A549 (cell line): ENCODE measurements at regions not wholly inside any gene's neighbourhood (a gene's known extent, or its start where the extent isn't known, plus 50 kb on each side); places are given as distances from the start of the nearest gene placed in this dataset.

ENCODE experiments used
- ATAC-seq, 2 experiments: fragments of 200-7000 bp in 1 of 2; fragments of >200 bp in 1 of 2; cut with Nextera tagmentation in 1 of 2; cut with Tn5 transposase in 1 of 2; 3 replicates each; pipeline versions ENCODE4 v1.8.0 to v1.9.1; 2018 to 2020; ENCODE audit warnings: mild to moderate bottlenecking in 1 of 2, moderate library complexity in 1 of 2
- CTCF ChIA-PET: fragments of 300-600 bp; sonication (Branson Sonifier 250); formaldehyde crosslinking; extraction: SDS; loops from one replicate; lab custom pipeline; 2021; ENCODE audit warnings: antibody characterized with exemption, inconsistent platforms; lab: Yijun Ruan, JAX
- POLR2A ChIA-PET: fragments of 350-600 bp; formaldehyde crosslinking; extraction: SDS; loops from one replicate; lab custom pipeline; 2021; ENCODE audit warnings: antibody characterized with exemption, inconsistent platforms; lab: Yijun Ruan, JAX
- DNase-seq, 2 experiments: peaks; one replicate each; pipeline versions ENCODE4 v3.0.0 to v3.0.0-alpha.2; 2011 to 2016; ENCODE audit warnings: low read depth in 1 of 2, low spot score in 1 of 2
- FAIRE-seq: peaks from 2 replicates; lab custom pipeline; 2011; peaks lifted over from hg19 to GRCh38; lab: Jason Lieb, UNC
- H3K27ac ChIP-seq, 2 experiments: fragments of >200 bp; sonication (Bioruptor Twin); formaldehyde crosslinking; 3 replicates each; pipeline ENCODE4 v1.5.1; 2016 to 2017
- H3K4me1 ChIP-seq: fragments of >200 bp; sonication (Bioruptor Twin); formaldehyde crosslinking; 3 replicates; pipeline ENCODE4 v1.6.1; 2016
- H3K4me2 ChIP-seq: fragments of >200 bp; sonication (Bioruptor Twin); formaldehyde crosslinking; 3 replicates; pipeline ENCODE4 v1.6.1; 2016
- H3K4me3 ChIP-seq: fragments of >200 bp; sonication (Bioruptor Twin); formaldehyde crosslinking; 3 replicates; pipeline ENCODE4 v1.5.1; 2016
- H3K9me3 ChIP-seq: fragments of >200 bp; sonication (Bioruptor Twin); formaldehyde crosslinking; 3 replicates; pipeline ENCODE4 v1.6.1; 2016
- ATOH8 ChIP-seq: fragments of 250-450 bp; sonication (Bioruptor Pico); IDR thresholded peaks from 2 replicates; pipeline ENCODE4 v1.5.0; 2020; ENCODE audit warnings: low read depth, mild to moderate bottlenecking, moderate library complexity
- BCL3 ChIP-seq: fragments of >200 bp; sonication (Bioruptor Twin); formaldehyde crosslinking; IDR thresholded peaks from 3 replicates; pipeline ENCODE4 v1.6.1; 2016
- CEBPB ChIP-seq, 2 experiments: fragments of >200 bp in 1 of 2; sonication (Bioruptor Twin) in 1 of 2; formaldehyde crosslinking in 1 of 2; IDR thresholded peaks; 2 replicates each; pipeline ENCODE4 v1.6.1; 2012 to 2016
- CTCF ChIP-seq: fragments of >200 bp; sonication (Bioruptor Twin); formaldehyde crosslinking; IDR thresholded peaks from 3 replicates; pipeline ENCODE4 v1.5.1; 2016
- EHF ChIP-seq: fragments of 250-450 bp; sonication (Bioruptor Pico); IDR thresholded peaks from 2 replicates; pipeline ENCODE4 v1.5.0; 2020; ENCODE audit warnings: mild to moderate bottlenecking
- EHMT2 ChIP-seq: fragments of 200-600 bp; sonication (generic); IDR thresholded peaks from 2 replicates; pipeline ENCODE4 v1.6.1; 2016; ENCODE audit warnings: antibody characterized with exemption, low read depth, mild to moderate bottlenecking, moderate library complexity
- ELK1 ChIP-seq: fragments of 150-350 bp; IDR thresholded peaks from 2 replicates; pipeline ENCODE4 v1.6.1; 2014; ENCODE audit warnings: low read depth, mild to moderate bottlenecking, low read length
- EP300 ChIP-seq, 2 experiments: fragments of >200 bp; sonication (Bioruptor Twin); formaldehyde crosslinking; IDR thresholded peaks; 2 replicates in 1 of 2; 3 replicates in 1 of 2; pipeline ENCODE4 v1.6.1; 2016 to 2017
- ESRRA ChIP-seq: fragments of 150-350 bp; IDR thresholded peaks from 2 replicates; pipeline ENCODE4 v1.6.1; 2014; ENCODE audit warnings: mild to moderate bottlenecking, low read length, borderline replicate concordance
- GATA3 ChIP-seq: IDR thresholded peaks from 2 replicates; pipeline ENCODE4 v1.6.1; 2012; ENCODE audit warnings: borderline replicate concordance
- HES2 ChIP-seq: fragments of >200 bp; sonication (Bioruptor Twin); formaldehyde crosslinking; IDR thresholded peaks from 2 replicates; pipeline ENCODE4 v1.6.1; 2016
- HOXB13 ChIP-seq: fragments of 250-450 bp; sonication (Bioruptor Pico); IDR thresholded peaks from 2 replicates; pipeline ENCODE4 v1.5.0; 2020; ENCODE audit warnings: low read depth, mild to moderate bottlenecking, moderate library complexity
- HOXB5 ChIP-seq: fragments of 250-450 bp; sonication (Bioruptor Pico); IDR thresholded peaks from 2 replicates; pipeline ENCODE4 v1.5.0; 2020; ENCODE audit warnings: mild to moderate bottlenecking, moderate library complexity
- KDM1A ChIP-seq: fragments of 200-600 bp; sonication (generic); IDR thresholded peaks from 2 replicates; pipeline ENCODE4 v1.6.1; 2016; ENCODE audit warnings: low read depth, mild to moderate bottlenecking
- MYC ChIP-seq: IDR thresholded peaks from 2 replicates; pipeline ENCODE4 v1.6.1; 2012; ENCODE audit warnings: mild to moderate bottlenecking, inconsistent platforms, low read length, improper control_type of control experiment, borderline replicate concordance
- NR3C1 ChIP-seq: fragments of >200 bp; sonication (Bioruptor Twin); formaldehyde crosslinking; IDR thresholded peaks from 3 replicates; pipeline ENCODE4 v1.6.1; 2017
- POLR2A ChIP-seq: IDR thresholded peaks from 2 replicates; pipeline ENCODE4 v1.6.1; 2012; ENCODE audit warnings: mild to moderate bottlenecking, low read length
- RAD21 ChIP-seq, 2 experiments: fragments of >200 bp in 1 of 2; sonication (Bioruptor Twin) in 1 of 2; formaldehyde crosslinking in 1 of 2; IDR thresholded peaks in 1 of 2; conservative IDR thresholded peaks in 1 of 2; 2 replicates in 1 of 2; 3 replicates in 1 of 2; pipeline ENCODE4 v1.6.1; 2012 to 2018; ENCODE audit warnings: inconsistent platforms in 1 of 2
- RARB ChIP-seq: fragments of 250-450 bp; sonication (Bioruptor Pico); IDR thresholded peaks from 2 replicates; pipeline ENCODE4 v1.8.0; 2021; ENCODE audit warnings: mild to moderate bottlenecking, moderate library complexity
- RCOR1 ChIP-seq: fragments of 150-350 bp; IDR thresholded peaks from 2 replicates; pipeline ENCODE4 v1.6.1; 2014; ENCODE audit warnings: antibody characterized with exemption, low read length, low read depth
- REST ChIP-seq: fragments of 200-600 bp; sonication (generic); IDR thresholded peaks from 2 replicates; pipeline ENCODE4 v1.6.1; 2016; ENCODE audit warnings: antibody characterized with exemption, mild to moderate bottlenecking, moderate library complexity
- TFCP2L1 ChIP-seq: fragments of 250-450 bp; sonication (Bioruptor Pico); IDR thresholded peaks from 2 replicates; pipeline ENCODE4 v1.5.0; 2021; ENCODE audit warnings: mild to moderate bottlenecking
- TP53 ChIP-seq: fragments of 250-450 bp; sonication (Bioruptor Pico); IDR thresholded peaks from 2 replicates; pipeline ENCODE4 v1.5.0; 2021; ENCODE audit warnings: mild to moderate bottlenecking, moderate library complexity
- ZSCAN20 ChIP-seq: fragments of 250-450 bp; sonication (Bioruptor Pico); IDR thresholded peaks from 2 replicates; pipeline ENCODE4 v1.8.0; 2022; ENCODE audit warnings: mild to moderate bottlenecking, moderate library complexity
- WGBS: methylation state at CpG from one replicate; pipeline ENCODE4 v1.1.6; 2017; ENCODE audit errors: missing lambda C conversion rate; 5-methylcytosine and 5-hydroxymethylcytosine counted together

GRCh38 chr12:90199006-90199405 is 490.4 kb upstream of the ATP2B1 start:
- DNase-seq = no peak
- ChIA-PET POLR2A (no interaction called here), CTCF (no interaction called here)
- no peak overlapping the region for H3K4me3 ChIP-seq
- no peak overlapping the region for H3K4me2 ChIP-seq
- H3K27ac ChIP-seq = no peak overlapping the region
- TF ChIP-seq EP300 (IDR thresholded peaks at IDR 0.05) = no peak
- no peak for TF ChIP-seq TFCP2L1 (CRISPR knock-in tag)
- TF ChIP-seq ESRRA = no peak
- TF ChIP-seq RAD21 (conservative IDR thresholded peaks at IDR 0.05 in 1 of 2, IDR thresholded peaks at IDR 0.05 in 1 of 2) = no peak
- TF ChIP-seq ELK1 = no peak
- no peak for TF ChIP-seq POLR2A
- TF ChIP-seq RARB (CRISPR knock-in tag) = no peak
- no peak for TF ChIP-seq HES2
- TF ChIP-seq CTCF = no peak
- TF ChIP-seq, all 56 proteins: peak for 0
- WGBS = 60% methylated on average over 1 of the region's 1 CpG
- Histone ChIP-seq H3K4me1 (no peaks in the 10 kb centered on the region), H3K9me3 (no peaks in the 10 kb centered on the region)
- ATAC-seq = no peak
- peak; percentile 65 for FAIRE-seq

GRCh38 chr12:90193500-90193899 is 484.9 kb upstream of the ATP2B1 start:
- Histone ChIP-seq H3K4me3 (no peak overlapping the region), H3K9me3 (no peaks in the 10 kb centered on the region), H3K4me1 (no peaks in the 10 kb centered on the region), H3K27ac (no peak overlapping the region), H3K4me2 (no peak overlapping the region)
- ChIA-PET CTCF (no interaction called here), POLR2A (no interaction called here)
- no peak for FAIRE-seq
- no peak for DNase-seq
- WGBS = 68% methylated on average over 3 of the region's 3 CpGs
- no peak for ATAC-seq
- TF ChIP-seq EHMT2 (no peak), HOXB5 (CRISPR knock-in tag) (no peak), BCL3 (no peak), ZSCAN20 (CRISPR knock-in tag) (no peak)

GRCh38 chr12:90188857-90189256 is 480.2 kb upstream of the ATP2B1 start:
- no peak for FAIRE-seq

More at GRCh38 chr12:90188857-90189256, 480.2 kb upstream of the ATP2B1 start:
- Histone ChIP-seq H3K27ac (no peak overlapping the region), H3K4me3 (no peak overlapping the region), H3K4me1 (no peaks in the 10 kb centered on the region), H3K9me3 (peaks cover 4% of the 10 kb centered on the region; the same call in 1 of the 3 replicates), H3K4me2 (no peak overlapping the region)
- TF ChIP-seq TP53 (CRISPR knock-in tag) (no peak), POLR2A (no peak), RCOR1 (no peak), RAD21 (conservative IDR thresholded peaks at IDR 0.05 in 1 of 2, IDR thresholded peaks at IDR 0.05 in 1 of 2) (no peak), MYC (no peak), EHF (no peak), ELK1 (no peak), ATOH8 (CRISPR knock-in tag) (no peak), HOXB13 (no peak), NR3C1 (no peak), GATA3 (no peak), CEBPB (IDR thresholded peaks at IDR 0.05) (no peak), KDM1A (no peak), REST (no peak)
- no peak for ATAC-seq
- POLR2A ChIA-PET = no interaction called here
- no peak for DNase-seq
- CTCF ChIA-PET = no interaction called here
- WGBS = 57% methylated on average over 2 of the region's 2 CpGs
